Left colon (tissue), 2 donors: ENCODE measurements at regions not wholly inside any gene's neighbourhood (a gene's known extent, or its start where the extent isn't known, plus 50 kb on each side); places are given as distances from the start of the nearest gene placed in this dataset.
"Not testable (repeated sequence)": the region's sequence is repeated elsewhere in the genome, so short reads cannot be mapped to it uniquely, and the experiment has no call there.

Experiments used
- ATAC-seq: fragments of 200-7000 bp; cut with Tn5 transposase; one replicate; pipeline ENCODE4 v1.9.1; 2020; ENCODE audit warnings: mild to moderate bottlenecking, moderate library complexity
- DNase-seq, 2 donors: peaks; one replicate each; pipeline ENCODE4 v3.0.0-alpha.2; 2020
- intact Hi-C, 2 donors: fragments of 100-400 bp; cut with DNase I in 1 of 2; cut with micrococcal nuclease in 1 of 2; formaldehyde crosslinking; loops; one replicate each; pipeline versions ENCODE4 v1.11.2 to v1.14.0; 2022; cut with DNase I, micrococcal nuclease
- donor health status: DM: no; HTN: no; CAD: no.
- donor health status: DM: yes; HTN: yes; CAD: no.

DNA sequence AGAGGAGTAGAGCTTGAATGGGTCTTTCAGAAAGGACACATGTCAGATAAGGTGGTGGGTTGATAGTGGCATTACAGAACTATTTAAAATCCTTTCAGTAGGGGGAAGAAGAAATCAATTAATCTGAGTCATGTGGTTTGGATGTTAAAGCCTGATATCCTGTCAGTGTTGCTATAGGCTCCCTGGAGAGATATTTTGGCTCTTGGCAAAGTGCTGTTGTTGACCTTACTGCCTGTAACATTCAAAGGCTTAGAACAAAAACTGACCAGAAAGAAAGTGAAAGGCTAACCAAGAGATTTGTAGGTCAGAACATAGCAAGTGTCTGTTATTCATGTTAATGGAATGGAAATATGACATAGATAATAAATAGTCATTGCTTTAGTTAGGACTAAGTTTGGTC, 552.9 kb downstream of the DIPK2A start:
- ATAC-seq = no peak
- no peak for DNase-seq
- intact Hi-C loops = no loop called here

DNA sequence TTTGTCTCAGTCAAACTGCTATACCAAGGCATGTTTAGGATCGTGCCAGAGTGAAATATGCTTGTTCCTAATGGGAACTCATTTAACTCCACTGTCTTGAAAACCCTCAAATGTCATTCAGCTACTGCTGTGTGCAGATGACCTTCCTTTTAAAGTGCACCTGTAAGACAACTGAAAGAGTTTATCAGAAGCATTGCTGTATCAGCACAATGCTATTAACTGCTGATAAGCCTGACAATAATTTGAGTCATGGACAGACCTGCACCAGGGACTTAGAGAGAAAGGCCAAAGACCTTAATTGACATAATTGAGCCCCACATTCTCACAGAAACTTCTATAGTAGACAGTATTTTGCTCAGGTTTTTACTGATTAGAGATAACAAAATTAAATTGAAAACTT, 557.9 kb downstream of the DIPK2A start:
- no peak for ATAC-seq
- intact Hi-C loops = no loop called here
- no peak for DNase-seq

DNA sequence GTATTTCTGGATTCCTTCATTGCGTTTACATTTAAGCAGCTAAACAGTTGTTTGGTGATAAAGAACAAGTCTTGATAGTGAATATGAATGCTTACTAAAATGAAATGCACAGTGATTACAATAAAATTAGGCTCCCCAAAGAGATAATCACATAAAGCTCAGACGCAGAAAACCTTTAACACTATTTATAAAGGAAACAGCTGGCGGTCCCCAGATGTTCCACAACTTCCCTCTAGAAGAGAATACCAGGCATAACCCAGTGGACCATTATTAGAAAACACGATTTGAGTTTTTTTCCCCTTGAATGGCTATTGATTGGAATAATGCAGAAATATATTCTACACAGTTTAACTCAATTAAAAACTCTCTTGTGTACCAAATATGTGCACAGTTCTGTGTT, 573.2 kb downstream of the DIPK2A start:
- intact Hi-C loops = loop anchor here in 1 of 2 donors (10.0 kb wide), 1 partner anchor 60 kb away; no protein-coding TSS in a partner anchor
- ATAC-seq (no peak), DNase-seq (no peak)

DNA sequence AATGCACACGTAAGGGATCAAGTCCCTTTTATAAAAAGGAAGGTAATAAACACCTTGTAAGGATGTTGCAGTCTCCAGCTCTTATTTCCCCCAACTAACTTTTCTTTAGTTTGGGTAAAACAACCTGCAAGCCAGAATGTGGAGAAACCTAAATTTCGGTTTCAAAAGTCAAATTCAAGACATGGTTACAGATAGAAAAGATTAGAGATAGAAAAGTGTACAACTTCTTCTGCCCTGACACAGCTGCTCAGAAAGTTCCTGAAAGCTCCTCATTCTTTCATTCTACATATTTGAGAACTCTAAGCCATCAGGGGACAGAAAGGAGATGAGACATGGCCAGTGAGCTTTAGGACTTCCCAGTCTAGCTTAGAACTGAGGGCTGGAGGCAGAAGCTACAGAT, 574.9 kb downstream of the DIPK2A start:
- no peak for ATAC-seq
- DNase-seq = no peak
- intact Hi-C loops = loop anchor here in 1 of 2 donors (10.0 kb wide), 1 partner anchor 62 kb away; no protein-coding TSS in a partner anchor

DNA sequence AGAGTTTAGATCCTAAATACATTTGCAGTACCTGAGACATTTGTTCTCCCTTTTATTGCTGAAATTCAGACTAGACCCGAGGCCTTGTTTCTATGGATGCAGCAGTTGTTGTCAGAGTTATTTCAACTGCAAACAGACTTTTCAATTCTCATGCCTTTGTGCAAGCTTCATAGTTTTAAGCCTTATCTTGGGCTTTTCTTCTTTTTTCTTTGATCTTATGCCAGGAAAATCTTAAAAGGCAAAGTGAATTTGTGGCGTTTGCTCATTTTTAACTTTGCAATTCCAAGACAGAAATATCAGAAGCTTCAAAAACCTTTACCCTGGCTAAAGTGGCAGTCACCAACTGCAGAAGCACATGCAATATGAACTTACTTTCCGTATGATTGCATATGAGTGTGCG, 576.7 kb downstream of the DIPK2A start:
- ATAC-seq = no peak
- DNase-seq = no peak
- intact Hi-C loops = loop anchor here in 1 of 2 donors (10.0 kb wide), 1 partner anchor 64 kb away; no protein-coding TSS in a partner anchor

DNA sequence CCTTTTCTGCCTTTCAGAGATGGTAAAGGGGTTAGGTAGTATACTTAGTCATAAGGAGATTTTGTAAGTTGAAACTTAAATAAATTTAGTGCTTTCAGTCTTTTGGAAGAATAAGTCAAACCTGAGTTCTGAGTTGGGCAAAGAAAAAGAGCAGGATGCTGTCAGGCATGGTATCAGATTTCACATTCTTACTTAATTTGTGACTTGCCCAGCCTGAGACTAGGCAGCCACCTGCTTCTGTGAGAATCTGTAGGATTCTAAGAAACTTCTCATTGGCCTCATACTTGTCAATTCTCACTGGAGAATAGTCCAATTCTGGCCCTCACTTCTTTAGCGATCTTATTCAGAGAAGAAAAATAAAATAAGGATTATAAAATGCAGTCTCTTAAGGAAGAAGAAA, 577.5 kb downstream of the DIPK2A start:
- DNase-seq (no peak), ATAC-seq (no peak)
- intact Hi-C loops = loop anchor here in 1 of 2 donors (10.0 kb wide), 1 partner anchor 64 kb away; no protein-coding TSS in a partner anchor

DNA sequence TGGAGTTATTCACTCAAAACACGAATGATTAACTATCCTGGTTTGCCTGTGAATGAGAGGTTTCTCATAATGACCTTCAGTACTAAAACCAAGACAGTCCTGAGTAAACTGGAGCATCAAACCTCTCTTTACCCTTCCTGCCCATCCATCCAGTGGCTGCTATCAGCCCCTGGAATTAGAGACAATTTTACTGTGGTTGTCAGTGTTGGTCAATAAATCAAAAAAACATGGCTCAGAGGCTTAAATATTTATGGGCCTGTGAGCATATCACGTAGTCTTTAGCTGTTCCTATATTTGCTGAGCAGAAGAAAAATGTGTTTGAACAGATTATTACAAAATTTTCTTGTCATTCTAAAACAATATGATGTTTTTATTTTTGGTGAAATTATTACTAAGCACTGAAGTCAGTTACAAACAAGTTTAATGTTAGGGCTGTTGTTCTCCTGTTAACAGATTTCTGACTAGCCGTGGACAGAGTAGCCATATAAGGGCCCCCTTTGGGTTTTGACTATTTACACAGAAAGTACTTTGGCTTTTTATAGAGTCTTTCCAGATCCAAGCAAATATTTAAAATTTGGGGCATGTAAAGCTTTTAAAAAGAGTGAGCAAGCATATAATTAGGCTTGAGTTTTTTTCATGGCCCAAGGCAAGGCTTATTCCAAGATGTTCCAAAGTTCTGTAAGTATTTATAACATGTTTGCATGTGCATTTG, 580.9 kb downstream of the DIPK2A start:
- DNase-seq = no peak
- ATAC-seq = no peak
- intact Hi-C loops = no loop called here

DNA sequence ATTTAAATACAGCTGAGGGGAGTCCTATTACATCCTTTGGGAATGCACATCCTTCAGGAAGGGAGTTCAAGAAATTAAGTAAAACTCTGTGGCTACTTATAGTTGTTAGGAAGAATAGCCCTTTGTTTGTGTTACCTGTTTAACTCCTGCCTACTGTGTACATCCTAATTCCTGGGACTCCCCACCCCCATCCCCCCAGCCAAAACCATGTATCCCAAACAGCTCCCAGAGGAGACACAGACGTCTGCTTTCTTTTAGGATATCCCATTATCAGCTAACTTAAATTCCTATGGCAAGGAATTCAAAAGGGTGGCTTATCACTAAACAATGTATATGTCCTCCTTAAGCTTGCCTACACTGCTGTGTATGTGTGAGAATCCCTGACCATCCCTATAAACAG, 581.7 kb downstream of the DIPK2A start:
- no peak for DNase-seq
- no peak for ATAC-seq
- intact Hi-C loops = no loop called here

DNA sequence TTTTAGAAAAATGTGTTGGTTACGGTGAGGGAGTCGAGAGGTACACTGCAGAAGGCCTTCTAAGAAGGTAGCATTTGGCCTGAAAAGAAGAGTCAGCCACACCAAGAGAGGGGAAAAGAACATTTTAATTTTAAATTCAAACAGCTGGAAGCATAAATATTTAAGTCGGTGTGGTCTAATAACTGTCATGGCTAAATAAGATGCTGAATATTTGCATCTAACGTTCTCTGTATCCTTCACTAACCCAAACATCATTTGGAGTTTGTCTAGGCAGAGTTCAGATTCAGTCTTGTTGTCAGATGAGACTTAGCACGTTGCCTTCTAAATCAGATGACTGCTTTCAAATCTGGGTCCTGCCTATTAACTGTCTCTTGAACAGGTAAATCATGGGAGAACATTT, 583.3 kb downstream of the DIPK2A start:
- ATAC-seq = no peak
- no peak for DNase-seq
- intact Hi-C loops = no loop called here

DNA sequence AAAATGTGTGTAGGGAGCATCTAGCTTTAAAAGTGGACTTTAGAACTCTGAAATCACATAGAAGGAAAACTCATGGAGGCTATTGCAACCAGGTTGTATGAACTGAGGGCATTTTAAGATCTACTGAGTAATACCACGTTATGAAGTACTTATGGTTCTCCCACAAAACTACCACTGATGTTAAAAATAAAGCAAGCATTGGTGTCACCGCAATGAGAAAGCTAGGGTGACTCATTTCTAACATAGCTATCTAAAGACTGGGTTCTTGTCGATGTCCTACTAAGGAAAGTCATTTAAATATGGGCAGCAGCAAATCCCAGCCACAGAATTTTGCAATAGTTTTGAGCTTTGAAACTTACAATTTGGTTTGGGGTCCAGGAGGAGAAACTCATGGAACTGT, 584.8 kb downstream of the DIPK2A start:
- no peak for DNase-seq
- intact Hi-C loops = no loop called here
- ATAC-seq = no peak

DNA sequence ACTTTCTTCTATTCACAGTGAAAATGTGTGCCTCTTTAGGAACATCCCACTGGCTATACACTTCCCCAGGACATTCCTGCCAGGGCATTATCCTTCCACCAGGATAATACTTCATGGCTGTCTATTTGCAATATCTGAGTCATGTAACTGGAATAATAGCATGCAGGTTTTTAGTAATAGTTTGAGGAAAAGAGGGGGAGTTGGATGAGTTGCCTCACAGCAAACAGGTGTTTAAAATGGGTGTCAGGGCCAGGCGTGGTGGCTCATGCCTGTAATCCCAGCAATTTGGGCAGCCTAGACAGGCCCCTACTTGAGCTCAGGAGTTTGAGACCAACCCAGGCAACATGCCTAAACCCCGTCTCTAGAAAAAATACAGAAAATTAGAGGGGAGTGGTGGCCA, 585.9 kb downstream of the DIPK2A start:
- DNase-seq = no peak
- no peak for ATAC-seq
- intact Hi-C loops = no loop called here

DNA sequence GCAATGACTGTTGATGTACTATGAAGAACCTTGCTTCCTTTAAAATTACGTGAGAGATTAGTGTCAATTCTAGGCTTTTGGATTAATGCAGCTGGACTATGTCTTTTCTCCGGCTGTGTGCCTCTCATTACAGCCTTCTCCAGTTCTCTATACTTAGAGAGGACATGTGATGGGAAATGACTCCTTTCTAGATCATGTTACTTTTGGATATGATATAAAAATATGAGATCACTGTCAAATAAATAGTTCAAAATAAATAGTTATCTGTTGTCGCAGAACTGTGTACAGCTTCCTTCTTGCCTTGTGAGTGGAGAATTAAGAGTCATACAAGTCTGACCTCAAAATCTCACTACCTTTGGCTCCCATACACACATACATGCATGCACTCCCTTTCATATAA, 592.4 kb downstream of the DIPK2A start:
- DNase-seq = no peak
- intact Hi-C loops = no loop called here
- no peak for ATAC-seq

DNA sequence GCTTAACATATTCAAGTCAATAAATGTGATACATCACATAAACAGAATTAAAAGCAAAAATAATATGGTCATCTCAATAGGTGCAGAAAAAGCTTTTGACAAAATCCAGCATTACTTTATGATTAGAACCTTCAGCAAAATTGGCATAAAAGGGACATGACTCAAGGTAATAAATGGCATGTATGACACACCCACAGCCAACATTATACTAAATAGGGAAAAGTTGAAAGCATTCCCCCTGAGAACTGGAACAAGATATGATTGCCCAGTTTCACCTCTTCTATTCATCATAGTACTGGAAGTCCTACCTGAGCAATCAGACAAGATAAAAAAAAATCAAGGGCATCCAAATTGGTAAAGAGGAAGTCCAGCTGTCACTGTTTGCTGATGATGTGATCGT, 594.7 kb downstream of the DIPK2A start:
- ATAC-seq = no peak

DNA sequence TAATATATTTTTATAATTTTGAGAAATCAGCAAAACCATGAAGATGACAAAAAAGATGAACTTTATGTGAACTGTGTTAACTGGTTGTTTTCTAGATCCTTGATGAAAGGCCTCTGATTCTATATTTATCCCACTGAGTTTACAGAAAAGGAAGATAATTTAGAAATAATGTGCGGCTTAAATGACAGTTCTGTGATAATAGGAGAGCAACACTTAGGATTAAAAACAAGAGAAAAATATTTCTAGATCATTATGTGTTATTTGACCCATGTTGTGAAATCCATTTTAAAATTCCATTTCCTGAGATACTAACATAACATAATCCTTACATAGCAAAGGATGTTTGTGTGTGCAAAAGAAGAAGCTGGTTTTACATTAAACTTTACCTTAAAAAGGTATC, 598.0 kb downstream of the DIPK2A start:
- no peak for ATAC-seq
- intact Hi-C loops = no loop called here

More for the DNA sequence above, 594.7 kb downstream of the DIPK2A start:
- intact Hi-C loops = no loop called here
- no peak for DNase-seq

DNA sequence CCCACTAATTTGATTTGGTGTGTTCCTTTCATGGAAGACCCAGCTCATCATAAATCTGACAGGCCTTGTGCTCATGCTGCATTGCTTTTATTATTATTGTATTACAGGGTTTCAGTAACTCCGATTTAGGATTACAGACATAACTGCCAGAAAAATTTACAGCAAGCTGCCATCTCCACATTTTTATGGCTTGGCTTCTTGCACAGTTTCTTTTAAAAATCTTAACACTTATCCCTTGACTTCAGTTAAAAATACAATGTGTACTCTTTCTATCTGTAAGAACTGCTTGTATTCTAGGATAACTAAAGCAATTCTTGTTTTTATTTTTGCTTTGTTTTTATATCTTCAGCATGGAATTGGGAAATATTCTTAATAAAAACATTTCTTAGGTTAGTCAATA, 612.2 kb downstream of the DIPK2A start:
- intact Hi-C loops = no loop called here
- DNase-seq (no peak), ATAC-seq (no peak)

More for the DNA sequence above, 598.0 kb downstream of the DIPK2A start:
- no peak for DNase-seq

DNA sequence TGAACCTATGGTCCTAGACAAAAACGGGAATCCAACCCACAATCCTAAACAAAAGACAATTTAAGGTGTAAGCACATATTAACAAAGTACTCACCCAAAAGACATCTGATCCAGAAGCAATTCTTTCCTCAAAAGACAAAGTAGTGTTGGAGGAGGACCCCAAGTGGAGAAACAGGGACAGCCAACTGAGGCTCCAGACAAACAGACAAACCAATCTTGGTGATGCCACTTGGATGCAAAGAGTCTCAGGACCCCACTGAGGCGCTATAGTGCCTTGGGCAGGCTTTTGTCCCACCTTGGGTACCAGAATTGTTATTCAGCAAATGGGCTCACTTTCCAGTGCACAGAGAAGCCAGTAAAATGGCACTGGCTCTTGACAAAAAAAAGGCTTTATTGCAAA, 613.8 kb downstream of the DIPK2A start:
- ATAC-seq (no peak), DNase-seq (no peak)
- intact Hi-C loops = no loop called here

DNA sequence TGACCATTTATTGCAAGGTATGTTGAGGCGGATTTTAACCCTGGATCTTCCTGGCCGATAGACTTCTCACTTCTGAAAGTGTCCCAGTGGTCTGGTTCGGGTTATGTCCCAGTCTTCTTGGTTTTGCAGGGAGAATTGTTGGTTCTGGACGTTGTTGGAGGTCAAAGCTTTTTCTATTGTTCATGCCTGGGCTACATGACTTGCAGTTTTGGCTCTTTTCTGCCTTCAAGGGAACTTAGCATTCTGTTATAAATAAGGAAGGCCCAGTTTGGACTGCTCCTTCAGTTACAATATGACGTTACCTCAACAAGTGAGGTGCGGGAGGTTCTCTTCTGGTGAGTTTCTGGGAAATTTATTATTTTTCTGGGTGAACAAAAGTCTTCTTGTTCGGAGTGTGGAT, 614.3 kb downstream of the DIPK2A start:
- intact Hi-C loops = no loop called here
- DNase-seq = no peak

DNA sequence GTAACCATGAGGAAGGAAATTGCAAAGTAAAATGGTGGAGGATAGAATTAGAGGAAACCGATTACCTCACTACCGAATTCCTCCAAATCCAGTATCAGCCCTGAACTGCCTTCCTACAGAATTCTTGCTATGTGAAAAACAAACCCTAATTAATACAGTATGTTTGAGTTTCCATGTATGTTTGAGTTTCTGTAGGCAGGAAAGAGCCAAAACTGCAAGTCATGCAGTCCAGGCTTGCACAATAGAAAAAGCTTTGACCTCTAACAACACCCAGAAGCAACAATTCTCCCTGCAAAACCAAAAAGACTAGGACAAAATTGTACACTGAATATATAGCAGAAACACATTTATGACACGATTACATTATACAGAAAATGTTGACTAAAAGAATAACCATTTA, 614.8 kb downstream of the DIPK2A start:
- no peak for ATAC-seq
- intact Hi-C loops = no loop called here
- no peak for DNase-seq

More for the DNA sequence above, 614.3 kb downstream of the DIPK2A start:
- no peak for ATAC-seq

DNA sequence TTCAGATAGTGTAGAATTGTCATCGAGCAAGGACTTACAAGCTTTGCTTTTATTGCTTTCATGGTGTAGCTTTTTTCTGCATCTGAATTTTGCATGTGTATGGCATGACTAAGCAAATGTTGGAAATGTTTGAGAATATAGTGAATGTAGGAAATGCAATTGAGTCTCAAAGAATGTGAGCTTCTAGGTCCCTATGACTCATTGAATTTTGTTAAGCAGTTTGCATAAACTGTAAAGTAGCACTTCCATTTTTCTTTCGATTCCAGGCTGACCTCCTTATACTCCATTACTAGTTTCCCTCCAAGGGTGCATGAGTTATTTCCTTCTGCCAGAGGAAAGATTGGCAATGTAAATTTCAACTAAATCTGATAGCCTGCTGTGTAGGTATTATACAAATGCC, 619.2 kb downstream of the DIPK2A start:
- DNase-seq = no peak
- ATAC-seq = no peak
- intact Hi-C loops = no loop called here

DNA sequence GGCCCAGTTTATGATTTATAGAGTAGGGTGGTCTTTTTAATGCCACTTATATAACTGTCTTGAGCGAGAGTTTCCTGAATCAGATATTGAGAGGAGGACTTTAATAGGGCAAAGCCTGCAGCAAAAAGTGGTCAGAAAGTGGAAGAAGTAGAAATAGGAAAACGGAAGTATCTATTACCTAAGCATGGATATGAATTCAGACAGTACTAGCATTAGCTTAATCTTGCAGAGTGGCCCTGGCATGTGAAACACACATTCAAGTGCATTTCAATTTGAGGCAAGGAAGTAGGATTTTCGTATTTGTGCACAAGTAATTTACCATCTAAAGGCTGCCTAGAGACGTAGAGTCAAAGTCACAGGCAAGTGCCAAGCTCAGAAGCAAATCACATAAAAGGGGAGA, 622.3 kb downstream of the DIPK2A start:
- DNase-seq (no peak), ATAC-seq (no peak)
- intact Hi-C loops = no loop called here

DNA sequence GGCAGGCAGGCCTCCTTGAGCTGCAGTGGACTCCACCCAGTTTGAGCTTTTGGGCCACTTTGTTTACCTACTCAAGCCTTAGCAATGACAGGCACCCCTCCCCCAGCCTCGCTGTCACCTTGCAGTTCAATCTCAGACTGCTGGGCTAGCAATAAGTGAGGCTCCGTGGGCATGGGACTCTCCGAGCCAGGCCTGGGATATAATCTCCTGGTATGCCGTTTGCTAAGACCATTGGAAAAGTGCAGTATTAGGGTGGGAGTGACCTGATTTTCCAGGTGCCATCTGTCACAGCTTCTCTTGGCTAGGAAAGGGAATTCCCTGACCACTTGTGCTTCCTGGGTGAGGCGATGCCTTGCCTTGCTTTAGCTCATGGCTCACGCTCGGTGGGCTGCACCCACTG, 648.6 kb downstream of the DIPK2A start:
- DNase-seq, intact Hi-C loops, ATAC-seq: not testable (repeated sequence)
